H1 (cell line): ENCODE measurements at regions not wholly inside any gene's neighbourhood (a gene's known extent, or its start where the extent isn't known, plus 50 kb on each side); places are given as distances from the start of the nearest gene placed in this dataset.

Experiments used
- CTCF ChIA-PET: fragments of 300-600 bp; sonication (Branson Sonifier 250); formaldehyde crosslinking; loops from one replicate; lab custom pipeline; 2021; ENCODE audit not compliant: partially characterized antibody; lab: Charles Lee
- POLR2A ChIA-PET: fragments of 300-600 bp; sonication (Branson Sonifier 250); formaldehyde crosslinking; loops from one replicate; lab custom pipeline; 2021; ENCODE audit warnings: inconsistent platforms; ENCODE audit not compliant: partially characterized antibody; lab: Charles Lee
- DNase-seq, 2 experiments: peaks; one replicate each; pipeline versions ENCODE4 v3.0.0 to v3.0.0-alpha.2; 2010 to 2022; ENCODE audit warnings: low spot score in 2 of 2, low read depth in 1 of 2, mixed read lengths in 1 of 2
- FAIRE-seq: peaks from 2 replicates; lab custom pipeline; 2011; peaks lifted over from hg19 to GRCh38; lab: Jason Lieb, UNC
- H2AFZ ChIP-seq: 2 replicates; pipeline ENCODE4 v1.8.1; 2012; ENCODE audit warnings: low read length, inconsistent platforms
- H2AK5ac ChIP-seq: 2 replicates; pipeline ENCODE4 v1.6.1; 2013; ENCODE audit warnings: low read depth, low read length
- H2BK120ac ChIP-seq: replicated peaks from 2 replicates; pipeline ENCODE3; 2013; ENCODE audit warnings: low read depth, low read length, inconsistent platforms
- H2BK12ac ChIP-seq: 2 replicates; pipeline ENCODE4 v1.6.1; 2013; ENCODE audit warnings: low read depth, low read length
- H2BK15ac ChIP-seq: 2 replicates; pipeline ENCODE4 v1.6.1; 2013; ENCODE audit warnings: low read length
- H2BK20ac ChIP-seq: 2 replicates; pipeline ENCODE4 v1.6.1; 2013; ENCODE audit warnings: low read length
- H2BK5ac ChIP-seq: 2 replicates; pipeline ENCODE4 v1.6.1; 2013; ENCODE audit warnings: low read depth, low read length
- H3K14ac ChIP-seq: 2 replicates; pipeline ENCODE4 v1.6.1; 2013; ENCODE audit warnings: inconsistent platforms; ENCODE audit not compliant: insufficient read length
- H3K18ac ChIP-seq: 2 replicates; pipeline ENCODE4 v1.6.1; 2013; ENCODE audit warnings: low read length; ENCODE audit errors: extremely low read depth
- H3K23ac ChIP-seq: 2 replicates; pipeline ENCODE4 v1.6.1; 2013; ENCODE audit warnings: inconsistent platforms; ENCODE audit not compliant: insufficient read length
- H3K23me2 ChIP-seq: 2 replicates; pipeline ENCODE4 v1.6.1; 2013; ENCODE audit warnings: low read depth, low read length
- H3K27ac ChIP-seq: 2 replicates; pipeline ENCODE4 v1.6.1; 2011; ENCODE audit warnings: low read depth, low read length, inconsistent platforms
- H3K27me3 ChIP-seq, 4 experiments: replicated peaks in 1 of 4; 1 replicate in 1 of 4; 2 replicates in 3 of 4; pipeline versions ENCODE4 v1.6.1 to v1.8.1; 2011 to 2013; ENCODE audit warnings: low read length in 3 of 4, mild to moderate bottlenecking in 3 of 4, inconsistent platforms in 2 of 4, mixed read lengths in 2 of 4, moderate library complexity in 1 of 4; ENCODE audit not compliant: control insufficient read depth in 3 of 4, insufficient read depth in 3 of 4; ENCODE audit errors: extremely low read depth in 1 of 4
- H3K36me3 ChIP-seq, 4 experiments: 2 replicates each; pipeline versions ENCODE4 v1.6.1 to v1.8.1; 2011 to 2013; ENCODE audit warnings: mild to moderate bottlenecking in 4 of 4, low read length in 3 of 4, moderate library complexity in 2 of 4, control low read depth in 1 of 4, inconsistent platforms in 1 of 4; ENCODE audit not compliant: insufficient read depth in 4 of 4, control insufficient read depth in 2 of 4
- H3K4ac ChIP-seq: replicated peaks from 2 replicates; pipeline ENCODE3; 2013; ENCODE audit warnings: low read length, low read depth, mixed read lengths, inconsistent platforms; ENCODE audit not compliant: insufficient read length
- H3K4me1 ChIP-seq, 4 experiments: replicated peaks in 1 of 4; 1 replicate in 1 of 4; 2 replicates in 3 of 4; pipeline versions ENCODE4 v1.6.1 to v1.8.1; 2011 to 2013; ENCODE audit warnings: low read length in 3 of 4, inconsistent platforms in 2 of 4, mixed read lengths in 1 of 4; ENCODE audit not compliant: insufficient read depth in 4 of 4, control insufficient read depth in 3 of 4
- H3K4me2 ChIP-seq, 2 experiments: 2 replicates each; pipeline versions ENCODE4 v1.6.1 to v1.8.1; 2011 to 2013; ENCODE audit warnings: low read depth in 2 of 2, low read length in 2 of 2, control low read depth in 1 of 2, inconsistent platforms in 1 of 2, mild to moderate bottlenecking in 1 of 2; ENCODE audit not compliant: insufficient read depth in 1 of 2
- H3K4me3 ChIP-seq, 4 experiments: fragments of 200-600, 300-600 bp in 1 of 4; sonication (generic), shearing (Covaris generic), sonication (Bioruptor Twin) in 1 of 4; 2 replicates each; pipeline versions ENCODE4 v1.5.1 to v1.8.1; 2011 to 2016; ENCODE audit warnings: low read length in 4 of 4, low read depth in 3 of 4, control low read depth in 2 of 4, inconsistent platforms in 2 of 4, mild to moderate bottlenecking in 2 of 4, mixed read lengths in 1 of 4, moderate library complexity in 1 of 4; ENCODE audit not compliant: insufficient read depth in 2 of 4; ENCODE audit errors: extremely low read depth in 1 of 4
- H3K56ac ChIP-seq: replicated peaks from 2 replicates; pipeline ENCODE3; 2013; ENCODE audit warnings: low read depth, mild to moderate bottlenecking, mixed read lengths, low read length, inconsistent platforms; ENCODE audit not compliant: insufficient read length
- H3K79me1 ChIP-seq: 2 replicates; pipeline ENCODE4 v1.6.1; 2013; ENCODE audit warnings: low read depth, low read length, control low read depth
- H3K79me2 ChIP-seq, 2 experiments: 2 replicates each; pipeline versions ENCODE4 v1.6.1 to v1.8.1; 2012 to 2013; ENCODE audit warnings: low read length in 2 of 2, mild to moderate bottlenecking in 2 of 2, inconsistent platforms in 1 of 2; ENCODE audit not compliant: insufficient read depth in 2 of 2, control insufficient read depth in 1 of 2
- H3K9ac ChIP-seq, 4 experiments: replicated peaks in 1 of 4; 1 replicate in 1 of 4; 2 replicates in 3 of 4; pipeline versions ENCODE4 v1.6.1 to v1.8.1; 2011 to 2013; ENCODE audit warnings: low read depth in 3 of 4, low read length in 3 of 4, control low read depth in 2 of 4, mild to moderate bottlenecking in 2 of 4, moderate library complexity in 2 of 4, inconsistent platforms in 1 of 4; ENCODE audit errors: extremely low read depth in 1 of 4
- H3K9me3 ChIP-seq, 2 experiments: 2 replicates each; pipeline versions ENCODE4 v1.6.1 to v1.8.1; 2012 to 2013; ENCODE audit warnings: mild to moderate bottlenecking in 2 of 2, moderate library complexity in 2 of 2, control low read depth in 1 of 2, inconsistent platforms in 1 of 2, low read depth in 1 of 2, low read length in 1 of 2, mixed read lengths in 1 of 2; ENCODE audit not compliant: insufficient read depth in 2 of 2
- H4K20me1 ChIP-seq, 2 experiments: replicated peaks in 1 of 2; 2 replicates each; pipeline versions ENCODE3 to v1.8.1; 2011 to 2013; ENCODE audit warnings: inconsistent platforms in 2 of 2, low read length in 2 of 2, mild to moderate bottlenecking in 1 of 2; ENCODE audit not compliant: insufficient read depth in 2 of 2, control insufficient read depth in 1 of 2
- H4K5ac ChIP-seq: 2 replicates; pipeline ENCODE4 v1.6.1; 2013; ENCODE audit warnings: low read length, low read depth, mixed read lengths, inconsistent platforms; ENCODE audit not compliant: insufficient read length
- H4K8ac ChIP-seq: 2 replicates; pipeline ENCODE4 v1.8.0; 2013; ENCODE audit warnings: mild to moderate bottlenecking, moderate library complexity, low read length, inconsistent platforms; ENCODE audit not compliant: insufficient read depth; ENCODE audit errors: extremely low read depth
- H4K91ac ChIP-seq: replicated peaks from 2 replicates; pipeline ENCODE3; 2013; ENCODE audit warnings: low read length, mixed read lengths, inconsistent platforms; ENCODE audit not compliant: insufficient read length
- CEBPB ChIP-seq: IDR thresholded peaks from 2 replicates; pipeline ENCODE4 v1.6.1; 2012; ENCODE audit warnings: low read depth, low read length
- CTBP2 ChIP-seq: IDR thresholded peaks from 2 replicates; pipeline ENCODE4 v1.7.0; 2011; ENCODE audit warnings: borderline replicate concordance, mild to moderate bottlenecking, moderate library complexity, mixed read lengths, low read length; ENCODE audit not compliant: insufficient read depth, insufficient read length
- JUN ChIP-seq: IDR thresholded peaks from 2 replicates; pipeline ENCODE4 v1.6.1; 2011; ENCODE audit warnings: low read depth, mild to moderate bottlenecking, improper control_type of control experiment, low read length
- SP4 ChIP-seq: IDR thresholded peaks from 2 replicates; pipeline ENCODE4 v1.6.1; 2012; ENCODE audit warnings: low read length, inconsistent platforms
- WGBS, 2 experiments: shearing (Covaris generic) in 1 of 2; methylation state at CpG; one replicate each; pipeline versions ENCODE4 v1.1.6 to v1.1.7; 2013 to 2015; ENCODE audit warnings: low lambda C conversion rate in 2 of 2, mixed read lengths in 2 of 2, inconsistent platforms in 1 of 2, low coverage in 1 of 2, missing lambda C conversion rate in 1 of 2; ENCODE audit not compliant: insufficient replicate concordance in 2 of 2, insufficient coverage in 1 of 2, insufficient read length in 1 of 2; ENCODE audit errors: extremely low coverage in 1 of 2, missing lambda C conversion rate in 1 of 2; 5-methylcytosine and 5-hydroxymethylcytosine counted together

GRCh38 chr7:106402898-106403297 is 118.1 kb upstream of the NAMPT start:
- Histone ChIP-seq H4K8ac (no peak overlapping the region), H2BK20ac (no peak overlapping the region), H2BK12ac (no peak overlapping the region), H3K23ac (no peak overlapping the region), H3K4me3 (no peak overlapping the region), H3K9me3 (no peaks in the 10 kb centered on the region), H3K79me1 (no peaks in the 10 kb centered on the region), H2AFZ (no peak overlapping the region), H3K18ac (no peak overlapping the region), H3K36me3 (no peaks in the 10 kb centered on the region), H4K20me1 (no peaks in the 10 kb centered on the region), H3K4me2 (no peak overlapping the region), H4K5ac (no peak overlapping the region), H3K27me3 (no peaks in the 10 kb centered on the region), H3K4me1 (peaks cover 0 to 5% (median 3%) of the 10 kb centered on the region in 4 experiments; a peak in 3 of 7 replicates), H2AK5ac (no peak overlapping the region), H2BK5ac (no peak overlapping the region), H3K14ac (no peak overlapping the region), H3K23me2 (no peaks in the 10 kb centered on the region), H3K4ac (no peak overlapping the region), H2BK15ac (no peak overlapping the region), H2BK120ac (no peak overlapping the region), H3K27ac (no peak overlapping the region), H3K56ac (no peak overlapping the region), H3K9ac (no peak overlapping the region), H3K79me2 (no peaks in the 10 kb centered on the region), H4K91ac (no peak overlapping the region)
- no peak for DNase-seq
- POLR2A ChIA-PET: no interaction called here
- FAIRE-seq: no peak
- 86% methylated on average over 1 of the region's 1 CpG; no CpG with 5 or more reads in 1 of the 2 experiments for WGBS, 2 experiments
- CTCF ChIA-PET: interaction anchor here (1.7 kb wide), 1 partner anchor 9 kb away, joined by 5 read pairs; no protein-coding TSS in a partner anchor
- TF ChIP-seq CEBPB (no peak), CTBP2 (no peak), SP4 (no peak), JUN (no peak)
